Endothelial cell of umbilical vein (primary cell): ENCODE measurements at regions not wholly inside any gene's neighbourhood (a gene's known extent, or its start where the extent isn't known, plus 50 kb on each side); places are given as distances from the start of the nearest gene placed in this dataset.

Experiments
- BruUV-seq: library from RNA; stranded (reverse); fragments of 400-500 nt; replicated peaks from 2 replicates; lab custom pipeline; 2021; lab: Mats Ljungman, UMichigan
- CTCF ChIA-PET: fragments of 300-600, 350-600 bp; sonication (Branson Sonifier 250); formaldehyde crosslinking; loops from one replicate; lab custom pipeline; 2021; ENCODE audit warnings: antibody characterized with exemption, inconsistent platforms; lab: Charles Lee
- POLR2A ChIA-PET: fragments of 300-600, 350-600 bp; sonication (Branson Sonifier 250); formaldehyde crosslinking; loops from one replicate; lab custom pipeline; 2021; ENCODE audit warnings: antibody characterized with exemption, inconsistent platforms; lab: Charles Lee
- DNase-seq: peaks from one replicate; pipeline ENCODE4 v3.0.0-alpha.2; 2011; ENCODE audit warnings: low read depth, low spot score
- FAIRE-seq: peaks from 2 replicates; lab custom pipeline; 2011; peaks lifted over from hg19 to GRCh38; lab: Jason Lieb, UNC
- H2AFZ ChIP-seq: 2 replicates; pipeline ENCODE4 v1.6.0; 2012; ENCODE audit warnings: low read depth, low read length, control low read depth, inconsistent platforms
- H3K27ac ChIP-seq: 2 replicates; pipeline ENCODE4 v1.5.1; 2011; ENCODE audit warnings: low read depth, mild to moderate bottlenecking, control low read depth, low read length, moderate library complexity; ENCODE audit not compliant: insufficient read depth
- H3K27me3 ChIP-seq, 2 experiments: 2 replicates each; pipeline versions ENCODE4 v1.6.0 to v1.6.1; 2011; ENCODE audit warnings: low read length in 2 of 2, mixed read lengths in 1 of 2; ENCODE audit not compliant: control insufficient read depth in 2 of 2, insufficient read depth in 2 of 2
- H3K36me3 ChIP-seq, 2 experiments: 2 replicates in 1 of 2; 3 replicates in 1 of 2; pipeline ENCODE4 v1.5.1; 2011; ENCODE audit warnings: low read length in 2 of 2, mild to moderate bottlenecking in 1 of 2, moderate library complexity in 1 of 2; ENCODE audit not compliant: control insufficient read depth in 2 of 2, insufficient read depth in 2 of 2; ENCODE audit errors: extremely low read depth in 1 of 2
- H3K4me1 ChIP-seq: 3 replicates; pipeline ENCODE4 v1.5.1; 2011; ENCODE audit warnings: mild to moderate bottlenecking, low read length; ENCODE audit not compliant: control insufficient read depth, insufficient read depth; ENCODE audit errors: extremely low read depth
- H3K4me2 ChIP-seq: 2 replicates; pipeline ENCODE4 v1.6.1; 2011; ENCODE audit warnings: low read length, control low read depth, mixed read lengths; ENCODE audit not compliant: insufficient read depth
- H3K4me3 ChIP-seq, 3 experiments: fragments of 200-600 bp in 1 of 3; sonication (generic), shearing (Covaris generic) in 1 of 3; replicated peaks in 1 of 3; 2 replicates each; pipeline ENCODE4 v1.5.1; 2011 to 2016; ENCODE audit warnings: control low read depth in 3 of 3, low read length in 3 of 3, mild to moderate bottlenecking in 2 of 3, inconsistent platforms in 1 of 3, low read depth in 1 of 3, moderate library complexity in 1 of 3; ENCODE audit not compliant: insufficient read depth in 1 of 3
- H3K79me2 ChIP-seq: 2 replicates; pipeline ENCODE4 v1.6.0; 2012; ENCODE audit warnings: low read length, inconsistent platforms; ENCODE audit not compliant: control insufficient read depth, insufficient read depth
- H3K9ac ChIP-seq: replicated peaks from 2 replicates; pipeline ENCODE3; 2011; ENCODE audit warnings: low read length, control low read depth; ENCODE audit not compliant: insufficient read depth; ENCODE audit errors: extremely low read depth
- H3K9me1 ChIP-seq: replicated peaks from 3 replicates; pipeline ENCODE4 v1.6.0; 2011; ENCODE audit warnings: mild to moderate bottlenecking, low read length; ENCODE audit not compliant: control insufficient read depth, insufficient read depth; ENCODE audit errors: extremely low read depth
- H3K9me3 ChIP-seq: replicated peaks from 2 replicates; pipeline ENCODE4 v1.5.1; 2012; ENCODE audit warnings: low read length, inconsistent platforms; ENCODE audit not compliant: control insufficient read depth, insufficient read depth
- H4K20me1 ChIP-seq: replicated peaks from 2 replicates; pipeline ENCODE3; 2011; ENCODE audit warnings: mild to moderate bottlenecking, low read length; ENCODE audit not compliant: control insufficient read depth, insufficient read depth; ENCODE audit errors: extremely low read depth
- EZH2 ChIP-seq: IDR thresholded peaks from 2 replicates; pipeline ENCODE4 v1.6.1; 2012; ENCODE audit warnings: borderline replicate concordance, low read depth, mild to moderate bottlenecking, moderate library complexity, low read length, inconsistent platforms; ENCODE audit not compliant: severe bottlenecking
- FOS ChIP-seq: IDR thresholded peaks from 2 replicates; pipeline ENCODE4 v1.6.1; 2011; ENCODE audit warnings: mild to moderate bottlenecking, low read length, moderate library complexity, borderline replicate concordance; ENCODE audit not compliant: insufficient read depth
- GATA2 ChIP-seq: IDR thresholded peaks from 2 replicates; pipeline ENCODE4 v1.7.0; 2011; ENCODE audit warnings: low read depth, mild to moderate bottlenecking, moderate library complexity, mixed read lengths, low read length; ENCODE audit not compliant: insufficient read length, insufficient read depth
- JUN ChIP-seq: IDR thresholded peaks from 2 replicates; pipeline ENCODE4 v1.6.1; 2011; ENCODE audit warnings: borderline replicate concordance, low read depth; ENCODE audit not compliant: insufficient read length, insufficient read depth
- MYC ChIP-seq: IDR thresholded peaks from one replicate; pipeline ENCODE4 v1.6.1; 2011; ENCODE audit warnings: mild to moderate bottlenecking, low read depth, low read length
- POLR2A ChIP-seq: IDR thresholded peaks from 2 replicates; pipeline ENCODE4 v1.6.1; 2012; ENCODE audit warnings: low read depth, mild to moderate bottlenecking, control low read depth, low read length
- POLR2AphosphoS5 ChIP-seq: IDR thresholded peaks from 2 replicates; pipeline ENCODE4 v1.6.1; 2012; ENCODE audit warnings: low read depth, mild to moderate bottlenecking, control low read depth, low read length, moderate library complexity; ENCODE audit not compliant: insufficient read depth
- dilution Hi-C: fragments of 300-500 bp; cut with MboI; formaldehyde crosslinking; loops from one replicate; pipeline ENCODE4 v1.15.0; 2019; ENCODE audit warnings: low sequenced_read_pairs; ENCODE audit not compliant: extremely low pct_ligation_motif_present
- intact Hi-C: fragments of 100-400 bp; cut with micrococcal nuclease; formaldehyde crosslinking; loops from one replicate; pipeline ENCODE4 v1.10.0; 2022
- TF ChIP-seq, protein P1 (sequence below): IDR thresholded peaks from 2 replicates; pipeline ENCODE4 v1.6.1; 2011; ENCODE audit not compliant: insufficient read depth, insufficient read length
- TF ChIP-seq, protein P2 (sequence below), 2 donors: IDR thresholded peaks; 1 replicate in 1 of 2; 2 replicates in 1 of 2; pipeline ENCODE4 v1.5.1; 2011; ENCODE audit warnings: low read length in 2 of 2, mild to moderate bottlenecking in 2 of 2, moderate library complexity in 2 of 2, control low read depth in 1 of 2, inconsistent platforms in 1 of 2, low read depth in 1 of 2; ENCODE audit not compliant: insufficient read depth in 1 of 2; ENCODE audit errors: extremely low read depth in 1 of 2

DNA sequence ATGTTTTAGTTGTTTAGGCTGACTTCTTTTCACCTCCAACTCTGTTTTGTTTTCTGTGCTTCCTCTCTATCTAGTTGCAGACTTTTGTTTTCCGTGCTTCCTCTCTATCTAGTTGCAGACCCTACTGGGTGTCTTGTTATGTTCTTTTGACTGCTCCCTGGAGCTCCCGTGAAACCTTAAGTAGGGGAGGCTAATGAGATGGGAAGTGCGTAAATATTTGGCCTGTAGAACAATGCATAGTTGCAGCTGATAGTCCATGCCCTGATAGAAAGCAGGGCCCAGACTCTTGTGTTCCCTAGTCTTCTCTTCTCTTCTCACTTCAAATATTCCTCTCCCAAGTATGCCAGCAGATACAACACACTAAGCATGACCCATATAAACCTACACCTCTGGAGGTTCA lies 757.0 kb downstream of the BRINP1 start:
- TF ChIP-seq POLR2A (no peak), MYC (no peak), EZH2 (no peak), GATA2 (no peak), POLR2AphosphoS5 (no peak), JUN (no peak), FOS (no peak)
- TF ChIP-seq, protein P1, sequence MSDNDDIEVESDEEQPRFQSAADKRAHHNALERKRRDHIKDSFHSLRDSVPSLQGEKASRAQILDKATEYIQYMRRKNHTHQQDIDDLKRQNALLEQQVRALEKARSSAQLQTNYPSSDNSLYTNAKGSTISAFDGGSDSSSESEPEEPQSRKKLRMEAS, result no peak
- TF ChIP-seq, protein P2, sequence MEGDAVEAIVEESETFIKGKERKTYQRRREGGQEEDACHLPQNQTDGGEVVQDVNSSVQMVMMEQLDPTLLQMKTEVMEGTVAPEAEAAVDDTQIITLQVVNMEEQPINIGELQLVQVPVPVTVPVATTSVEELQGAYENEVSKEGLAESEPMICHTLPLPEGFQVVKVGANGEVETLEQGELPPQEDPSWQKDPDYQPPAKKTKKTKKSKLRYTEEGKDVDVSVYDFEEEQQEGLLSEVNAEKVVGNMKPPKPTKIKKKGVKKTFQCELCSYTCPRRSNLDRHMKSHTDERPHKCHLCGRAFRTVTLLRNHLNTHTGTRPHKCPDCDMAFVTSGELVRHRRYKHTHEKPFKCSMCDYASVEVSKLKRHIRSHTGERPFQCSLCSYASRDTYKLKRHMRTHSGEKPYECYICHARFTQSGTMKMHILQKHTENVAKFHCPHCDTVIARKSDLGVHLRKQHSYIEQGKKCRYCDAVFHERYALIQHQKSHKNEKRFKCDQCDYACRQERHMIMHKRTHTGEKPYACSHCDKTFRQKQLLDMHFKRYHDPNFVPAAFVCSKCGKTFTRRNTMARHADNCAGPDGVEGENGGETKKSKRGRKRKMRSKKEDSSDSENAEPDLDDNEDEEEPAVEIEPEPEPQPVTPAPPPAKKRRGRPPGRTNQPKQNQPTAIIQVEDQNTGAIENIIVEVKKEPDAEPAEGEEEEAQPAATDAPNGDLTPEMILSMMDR (IDR thresholded peaks at IDR 0.05; ENCODE audit: extremely low read depth in 1 of 2, insufficient read depth in 1 of 2, low read depth in 1 of 2, low read length in 2 of 2), result no peak
- Histone ChIP-seq H3K36me3 (no peaks in the 10 kb centered on the region), H3K9me3 (no peaks in the 10 kb centered on the region), H2AFZ (no peak overlapping the region), H3K4me3 (no peak overlapping the region), H3K79me2 (no peaks in the 10 kb centered on the region), H3K4me1 (no peaks in the 10 kb centered on the region), H3K4me2 (no peak overlapping the region), H3K9ac (no peak overlapping the region), H3K9me1 (no peaks in the 10 kb centered on the region), H4K20me1 (no peaks in the 10 kb centered on the region), H3K27me3 (no peaks in the 10 kb centered on the region), H3K27ac (no peak overlapping the region)
- FAIRE-seq (no peak), DNase-seq (no peak)
- no TSS peak for BruUV-seq
- CTCF ChIA-PET, result no interaction called here
- intact Hi-C loops (no loop called here), dilution Hi-C loops (no loop called here)
- POLR2A ChIA-PET, result no interaction called here
